ENCODE measurements at regions not wholly inside any gene's neighbourhood (a gene's known extent, or its start where the extent isn't known, plus 50 kb on each side); places are given as distances from the start of the nearest gene placed in this dataset.

- ATAC-seq (no peak), DNase-seq (peak in 2 of 6 donors; percentile 1 to 5), FAIRE-seq (no peak)
- no peaks in the 10 kb centered on the region for H3K9me3 ChIP-seq
- intact Hi-C loops (cut with DNase I), result loop anchor here in 2 of 3 donors (5.0 kb wide), 1 partner anchor 628 kb away; no protein-coding TSS in a partner anchor
- no peaks in the 10 kb centered on the region for H3K27me3 ChIP-seq
- TF ChIP-seq CTCF (IDR thresholded peaks at IDR 0.05), result no peak
- 59 to 76% methylated on average over 6 of the region's 6 CpGs for WGBS, 2 donors
- no peaks in the 10 kb centered on the region for H3K36me3 ChIP-seq
- no peak overlapping the region for H3K27ac ChIP-seq
- no peaks in the 10 kb centered on the region for H3K4me1 ChIP-seq
- no peak overlapping the region for H3K4me3 ChIP-seq
Observed at GRCh38 chr11:119479685-119480275, 56.8 kb upstream of the THY1 start.

- Histone ChIP-seq H3K4me3 (no peak overlapping the region), H3K27ac (no peak overlapping the region), H3K4me1 (no peaks in the 10 kb centered on the region), H3K9me3 (no peaks in the 10 kb centered on the region), H3K36me3 (no peaks in the 10 kb centered on the region), H3K27me3 (no peaks in the 10 kb centered on the region)
- 58 to 62% methylated on average over 4 of the region's 4 CpGs for WGBS, 2 donors
- no peak for TF ChIP-seq CTCF (IDR thresholded peaks at IDR 0.05)
- peak in 1 of 6 donors; percentile 8 for DNase-seq
- ATAC-seq, result no peak
- intact Hi-C loops (cut with DNase I), result loop anchor here in 1 of 3 donors (5.0 kb wide), 1 partner anchor 629 kb away; no protein-coding TSS in a partner anchor
- no peak for FAIRE-seq
Observed at GRCh38 chr11:119478711-119479285, 55.8 kb upstream of the THY1 start.

- no peak for FAIRE-seq
- no peak for ATAC-seq
- Histone ChIP-seq H3K4me1 (no peaks in the 10 kb centered on the region), H3K27me3 (no peaks in the 10 kb centered on the region), H3K4me3 (no peak overlapping the region), H3K27ac (no peak overlapping the region), H3K36me3 (no peaks in the 10 kb centered on the region), H3K9me3 (no peaks in the 10 kb centered on the region)
- intact Hi-C loops (cut with DNase I), result loop anchor here in 1 of 3 donors (5.0 kb wide), 1 partner anchor 631 kb away; no protein-coding TSS in a partner anchor
- no peak for TF ChIP-seq CTCF (IDR thresholded peaks at IDR 0.05)
- peak in 1 of 6 donors; percentile 32 for DNase-seq
- WGBS, 2 donors, result 66 to 83% methylated on average over 10 of the region's 10 CpGs
Observed at GRCh38 chr11:119476666-119477331, 53.8 kb upstream of the THY1 start.

GRCh38 chr11:119476038-119476437 is 53.1 kb upstream of the THY1 start:
- intact Hi-C loops (cut with DNase I), result loop anchor here in 1 of 3 donors (5.0 kb wide), 1 partner anchor 631 kb away; no protein-coding TSS in a partner anchor
- Histone ChIP-seq H3K9me3 (no peaks in the 10 kb centered on the region), H3K4me3 (no peak overlapping the region), H3K4me1 (no peaks in the 10 kb centered on the region), H3K27ac (no peak overlapping the region), H3K36me3 (no peaks in the 10 kb centered on the region), H3K27me3 (no peaks in the 10 kb centered on the region)
- no peak for TF ChIP-seq CTCF (IDR thresholded peaks at IDR 0.05)
- WGBS, 2 donors, result 63 to 67% methylated on average over 2 of the region's 2 CpGs
- no peak for FAIRE-seq
- ATAC-seq, result no peak
- no peak for DNase-seq

Measured in pancreas (tissue), 10 donors.